Peyer's patch (tissue), 4 donors: ENCODE measurements at regions not wholly inside any gene's neighbourhood (a gene's known extent, or its start where the extent isn't known, plus 50 kb on each side); places are given as distances from the start of the nearest gene placed in this dataset.

Experiments
- CTCF ChIP-seq, 6 experiments: fragments of 450-650 bp in 4 of 6; fragments of 200-600 bp in 2 of 6; sonication (generic) in 1 of 6; IDR thresholded peaks; one replicate each; pipeline ENCODE4 v1.5.1; 2017 to 2019; ENCODE audit warnings: antibody characterized with exemption in 6 of 6, mild to moderate bottlenecking in 3 of 6, moderate library complexity in 1 of 6
- POLR2A ChIP-seq, 2 donors: fragments of 450-650 bp; IDR thresholded peaks; one replicate each; pipeline ENCODE4 v1.5.1; 2017; ENCODE audit warnings: antibody characterized with exemption in 2 of 2, mild to moderate bottlenecking in 2 of 2, moderate library complexity in 2 of 2

GRCh38 chr4:96162636-96163035 is 322.7 kb downstream of the PDHA2 start:
- TF ChIP-seq POLR2A (IDR thresholded peaks at IDR 0.05) = no peak
- no peak for TF ChIP-seq CTCF (IDR thresholded peaks at IDR 0.05)
